Tibial artery (tissue), 4 donors: ENCODE measurements at regions not wholly inside any gene's neighbourhood (a gene's known extent, or its start where the extent isn't known, plus 50 kb on each side); places are given as distances from the start of the nearest gene placed in this dataset.

Source experiments
- DNase-seq, 2 donors: peaks; one replicate each; pipeline ENCODE4 v3.0.0-alpha.2; 2019
- H3K27ac ChIP-seq, 2 donors: fragments of 200-600 bp; sonication (generic) in 1 of 2; 1 replicate in 1 of 2; 2 replicates in 1 of 2; pipeline ENCODE4 v1.5.1; 2018 to 2019; ENCODE audit warnings: mild to moderate bottlenecking in 1 of 2
- H3K27me3 ChIP-seq, 2 donors: fragments of 200-600 bp; sonication (generic) in 1 of 2; one replicate each; pipeline versions ENCODE4 v1.5.1 to v1.6.0; 2016 to 2019
- H3K36me3 ChIP-seq, 3 donors: fragments of 200-600 bp; sonication (generic) in 2 of 3; one replicate each; pipeline ENCODE4 v1.5.1; 2016 to 2019; ENCODE audit warnings: mild to moderate bottlenecking in 2 of 3
- H3K4me1 ChIP-seq, 4 donors: fragments of 200-600 bp; sonication (generic) in 2 of 4; 1 replicate in 3 of 4; 2 replicates in 1 of 4; pipeline ENCODE4 v1.5.1; 2016 to 2019
- H3K4me3 ChIP-seq, 2 donors: fragments of 200-600 bp; sonication (generic) in 1 of 2; 1 replicate in 1 of 2; 2 replicates in 1 of 2; pipeline ENCODE4 v1.5.1; 2018 to 2019; ENCODE audit warnings: mild to moderate bottlenecking in 2 of 2
- H3K9me3 ChIP-seq, 3 donors: fragments of 200-600 bp; sonication (generic) in 1 of 3; one replicate each; pipeline ENCODE4 v1.5.1; 2016 to 2019
- CTCF ChIP-seq, 2 experiments: fragments of 200-600 bp in 1 of 2; fragments of 450-650 bp in 1 of 2; IDR thresholded peaks; one replicate each; pipeline ENCODE4 v1.5.1; 2017 to 2019; ENCODE audit warnings: antibody characterized with exemption in 2 of 2, mild to moderate bottlenecking in 1 of 2, moderate library complexity in 1 of 2
- intact Hi-C: fragments of 100-400 bp; cut with DNase I; formaldehyde crosslinking; loops from one replicate; pipeline ENCODE4 v1.15.0; 2023; ENCODE audit warnings: low total_unique reads

GRCh38 chr5:122705851-122706250 is 69.0 kb upstream of the SNX2 start:
- no peak for TF ChIP-seq CTCF (IDR thresholded peaks at IDR 0.05)
- no peak for DNase-seq
- no peaks in the 10 kb centered on the region for H3K4me1 ChIP-seq
- no peak overlapping the region for H3K27ac ChIP-seq
- no peak overlapping the region for H3K4me3 ChIP-seq
- no peaks in the 10 kb centered on the region for H3K36me3 ChIP-seq
- H3K27me3 ChIP-seq = no peaks in the 10 kb centered on the region
- H3K9me3 ChIP-seq = no peaks in the 10 kb centered on the region
- intact Hi-C loops = no loop called here

DNA sequence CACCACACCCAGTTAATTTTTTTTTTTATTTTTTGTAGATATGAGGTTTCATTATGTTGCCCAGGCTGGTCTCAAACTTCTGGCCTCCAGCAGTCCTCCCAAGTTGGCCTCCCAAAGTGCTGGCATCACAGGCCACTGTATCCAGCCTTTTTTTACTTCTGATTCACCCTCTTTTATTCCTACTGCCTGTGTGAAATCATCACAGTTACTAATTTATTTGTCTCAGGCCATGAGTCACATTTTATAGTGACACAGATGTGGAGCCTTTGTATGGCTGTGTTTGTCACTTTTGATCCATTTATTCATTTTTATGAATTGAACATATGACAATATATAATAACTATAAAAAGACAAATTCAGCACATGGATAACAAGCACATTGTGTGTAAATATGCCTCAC is 67.1 kb upstream of the SNX2 start:
- no peak overlapping the region for H3K27ac ChIP-seq
- intact Hi-C loops = no loop called here
- H3K4me3 ChIP-seq = no peak overlapping the region
- no peaks in the 10 kb centered on the region for H3K4me1 ChIP-seq
- DNase-seq = no peak
- no peaks in the 10 kb centered on the region for H3K36me3 ChIP-seq
- no peaks in the 10 kb centered on the region for H3K27me3 ChIP-seq
- no peaks in the 10 kb centered on the region for H3K9me3 ChIP-seq
- TF ChIP-seq CTCF (IDR thresholded peaks at IDR 0.05) = no peak

- intact Hi-C loops = no loop called here
- Histone ChIP-seq H3K36me3 (no peaks in the 10 kb centered on the region), H3K9me3 (no peaks in the 10 kb centered on the region), H3K27ac (no peak overlapping the region), H3K4me1 (no peaks in the 10 kb centered on the region), H3K27me3 (no peaks in the 10 kb centered on the region), H3K4me3 (no peak overlapping the region)
- no peak for TF ChIP-seq CTCF (IDR thresholded peaks at IDR 0.05)
- no peak for DNase-seq
These were observed 61.8 kb upstream of the SNX2 start for GRCh38 chr5:122713041-122713440.

GRCh38 chr5:122715095-122715494 is 59.8 kb upstream of the SNX2 start:
- DNase-seq = no peak
- H3K36me3 ChIP-seq = no peaks in the 10 kb centered on the region
- TF ChIP-seq CTCF (IDR thresholded peaks at IDR 0.05) = no peak
- H3K4me1 ChIP-seq = no peaks in the 10 kb centered on the region
- no peak overlapping the region for H3K27ac ChIP-seq
- H3K4me3 ChIP-seq = no peak overlapping the region
- intact Hi-C loops = no loop called here
- no peaks in the 10 kb centered on the region for H3K9me3 ChIP-seq
- no peaks in the 10 kb centered on the region for H3K27me3 ChIP-seq

- Histone ChIP-seq H3K27ac (no peak overlapping the region), H3K27me3 (no peaks in the 10 kb centered on the region), H3K9me3 (no peaks in the 10 kb centered on the region), H3K36me3 (no peaks in the 10 kb centered on the region), H3K4me1 (no peaks in the 10 kb centered on the region), H3K4me3 (no peak overlapping the region)
- TF ChIP-seq CTCF (IDR thresholded peaks at IDR 0.05) = no peak
- no peak for DNase-seq
- intact Hi-C loops = no loop called here
These were observed 56.3 kb upstream of the SNX2 start for GRCh38 chr5:122718611-122719010.

DNA sequence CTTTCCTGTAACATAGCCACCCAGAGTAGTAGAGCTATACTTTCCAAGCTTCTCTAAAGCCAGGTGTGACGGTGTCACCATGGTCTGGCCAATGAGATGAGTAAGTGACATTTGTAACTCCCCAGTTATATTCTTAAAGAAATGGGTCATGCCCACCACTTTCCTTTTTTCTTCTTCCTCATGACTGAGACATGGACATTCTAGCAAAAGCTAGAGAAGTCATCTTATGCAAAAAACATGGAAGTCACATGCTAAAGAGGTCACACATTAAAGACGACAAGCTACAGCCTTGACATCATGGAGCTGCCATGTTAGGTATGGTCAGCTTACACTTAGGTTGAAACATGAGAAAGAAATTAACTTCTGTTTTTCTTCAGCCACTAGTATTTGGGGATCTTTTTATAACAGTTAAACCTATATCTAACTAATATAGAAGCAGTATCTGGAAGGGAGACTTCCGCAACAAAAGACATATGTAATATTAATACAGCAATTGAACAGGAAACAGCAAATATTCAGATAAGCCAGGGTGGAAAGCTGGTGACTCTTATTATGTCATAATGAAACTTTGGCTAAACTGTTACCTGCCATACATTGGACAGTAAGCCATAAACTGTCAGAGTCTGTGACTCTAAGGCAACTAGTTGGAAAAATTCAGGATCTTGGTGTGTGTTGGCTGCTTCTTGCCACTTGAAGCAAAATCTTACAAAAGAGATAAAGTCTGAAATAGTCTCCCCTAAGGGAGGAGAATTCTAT is 54.7 kb upstream of the SNX2 start:
- DNase-seq = no peak
- TF ChIP-seq CTCF (IDR thresholded peaks at IDR 0.05) = no peak
- Histone ChIP-seq H3K27me3 (no peaks in the 10 kb centered on the region), H3K4me1 (no peaks in the 10 kb centered on the region), H3K4me3 (no peak overlapping the region), H3K36me3 (no peaks in the 10 kb centered on the region), H3K9me3 (no peaks in the 10 kb centered on the region), H3K27ac (no peak overlapping the region)
- intact Hi-C loops = no loop called here
